Colonic mucosa (tissue), 4 donors: ENCODE measurements at regions not wholly inside any gene's neighbourhood (a gene's known extent, or its start where the extent isn't known, plus 50 kb on each side); places are given as distances from the start of the nearest gene placed in this dataset.

Experiments
- DNase-seq: peaks from one replicate; pipeline ENCODE4 v3.0.0-alpha.2; 2020
- H3K27ac ChIP-seq: fragments of 200-600 bp; one replicate; pipeline ENCODE4 v1.8.0; 2021
- H3K27me3 ChIP-seq: fragments of 200-600 bp; one replicate; pipeline ENCODE4 v1.8.0; 2021
- H3K36me3 ChIP-seq: fragments of 200-600 bp; one replicate; pipeline ENCODE4 v1.8.0; 2021
- H3K4me1 ChIP-seq: fragments of 200-600 bp; one replicate; pipeline ENCODE4 v1.8.0; 2021; ENCODE audit warnings: mild to moderate bottlenecking
- H3K4me3 ChIP-seq: fragments of 200-600 bp; one replicate; pipeline ENCODE4 v1.8.0; 2021
- H3K9ac ChIP-seq, 2 donors: one replicate each; pipeline ENCODE4 v1.7.0; 2013; ENCODE audit warnings: control low read depth in 2 of 2, low read depth in 2 of 2, low read length in 2 of 2
- H3K9me3 ChIP-seq: fragments of 200-600 bp; one replicate; pipeline ENCODE4 v1.8.0; 2021
- CTCF ChIP-seq: fragments of 200-600 bp; IDR thresholded peaks from one replicate; pipeline ENCODE4 v1.8.0; 2022; ENCODE audit warnings: antibody characterized with exemption, mild to moderate bottlenecking
- intact Hi-C: fragments of 100-400 bp; cut with DNase I; formaldehyde crosslinking; loops from one replicate; pipeline ENCODE4 v1.14.1; 2022
- donor health status: healthy.
- donor health status: DM: no; HTN: no; CAD: no.
- donor health status: DM: no; HTN: no; CAD: no.

GRCh38 chr15:94535298-94536048 lies 304.1 kb downstream of the MCTP2 start:
- Histone ChIP-seq H3K9me3 (no peaks in the 10 kb centered on the region), H3K4me3 (no peak overlapping the region), H3K27me3 (no peaks in the 10 kb centered on the region), H3K27ac (no peak overlapping the region), H3K9ac (no peak overlapping the region), H3K36me3 (no peaks in the 10 kb centered on the region), H3K4me1 (no peaks in the 10 kb centered on the region)
- DNase-seq = no peak
- intact Hi-C loops = no loop called here
- no peak for TF ChIP-seq CTCF

GRCh38 chr15:94536549-94536948 lies 305.2 kb downstream of the MCTP2 start:
- no peak for DNase-seq
- intact Hi-C loops = no loop called here
- H3K4me1 ChIP-seq = no peaks in the 10 kb centered on the region
- TF ChIP-seq CTCF = no peak
- H3K9me3 ChIP-seq = no peaks in the 10 kb centered on the region
- no peaks in the 10 kb centered on the region for H3K36me3 ChIP-seq
- H3K27ac ChIP-seq = no peak overlapping the region
- H3K4me3 ChIP-seq = no peak overlapping the region
- H3K27me3 ChIP-seq = no peaks in the 10 kb centered on the region
- H3K9ac ChIP-seq = no peak overlapping the region

GRCh38 chr15:94538280-94538679 lies 306.9 kb downstream of the MCTP2 start:
- Histone ChIP-seq H3K4me1 (no peaks in the 10 kb centered on the region), H3K9me3 (no peaks in the 10 kb centered on the region), H3K4me3 (no peak overlapping the region), H3K27ac (no peak overlapping the region), H3K36me3 (no peaks in the 10 kb centered on the region), H3K9ac (no peak overlapping the region), H3K27me3 (no peaks in the 10 kb centered on the region)
- no peak for TF ChIP-seq CTCF
- intact Hi-C loops = no loop called here
- DNase-seq = no peak

- H3K4me3 ChIP-seq = no peak overlapping the region
- no peak overlapping the region for H3K9ac ChIP-seq
- H3K9me3 ChIP-seq = no peaks in the 10 kb centered on the region
- no peak for TF ChIP-seq CTCF
- H3K27ac ChIP-seq = no peak overlapping the region
- no peaks in the 10 kb centered on the region for H3K4me1 ChIP-seq
- no peak for DNase-seq
- intact Hi-C loops = no loop called here
- no peaks in the 10 kb centered on the region for H3K36me3 ChIP-seq
- H3K27me3 ChIP-seq = no peaks in the 10 kb centered on the region
Observed at GRCh38 chr15:94542391-94542790, 311.0 kb downstream of the MCTP2 start.

- Histone ChIP-seq H3K4me3 (no peak overlapping the region), H3K27me3 (no peaks in the 10 kb centered on the region), H3K36me3 (no peaks in the 10 kb centered on the region), H3K9ac (no peak overlapping the region), H3K27ac (no peak overlapping the region), H3K9me3 (no peaks in the 10 kb centered on the region), H3K4me1 (no peaks in the 10 kb centered on the region)
- TF ChIP-seq CTCF = no peak
- intact Hi-C loops = no loop called here
- DNase-seq = no peak
Observed at GRCh38 chr15:94546808-94547207, 315.4 kb downstream of the MCTP2 start.
